HEK293T (cell line): ENCODE measurements at regions not wholly inside any gene's neighbourhood (a gene's known extent, or its start where the extent isn't known, plus 50 kb on each side); places are given as distances from the start of the nearest gene placed in this dataset.

Source experiments
- ELF4 ChIP-seq: fragments of 450-650 bp; IDR thresholded peaks from 2 replicates; pipeline ENCODE4 v1.6.1; 2017; ENCODE audit warnings: antibody characterized with exemption
- FOXA1 ChIP-seq: fragments of 450-650 bp; IDR thresholded peaks from 2 replicates; pipeline ENCODE4 v1.6.1; 2016; ENCODE audit warnings: mild to moderate bottlenecking
- FOXK2 ChIP-seq: fragments of 450-650 bp; IDR thresholded peaks from 2 replicates; pipeline ENCODE4 v1.6.1; 2016; ENCODE audit warnings: mild to moderate bottlenecking

DNA sequence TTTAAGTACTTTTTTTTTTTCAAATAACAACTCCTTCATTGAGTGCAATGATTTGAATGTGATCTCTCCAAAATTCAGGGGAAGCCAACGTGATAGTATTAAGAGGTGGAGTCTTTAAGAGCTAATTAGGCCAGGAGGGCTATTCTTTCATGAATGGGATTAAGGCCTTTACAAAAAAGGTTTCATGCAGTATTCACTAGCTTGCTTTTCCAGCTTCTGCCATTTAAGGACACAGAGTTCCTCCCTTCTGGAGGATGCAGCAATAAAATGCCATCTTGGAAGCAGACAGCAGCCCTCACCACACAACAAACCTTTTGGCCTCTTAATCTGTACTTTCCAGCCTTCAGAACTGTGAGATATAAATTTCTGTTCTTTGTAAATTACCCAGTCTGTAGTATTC lies 586.8 kb upstream of the LMO3 start:
- TF ChIP-seq ELF4 = no peak
- no peak for TF ChIP-seq FOXA1
- TF ChIP-seq FOXK2 = no peak
